HG02588 (cell line): ENCODE measurements at regions not wholly inside any gene's neighbourhood (a gene's known extent, or its start where the extent isn't known, plus 50 kb on each side); places are given as distances from the start of the nearest gene placed in this dataset.

Experiments used
- ATAC-seq: cut with Tn5 transposase; IDR thresholded peaks from one replicate; pipeline ENCODE4 v1.9.1; 2021; ENCODE audit warnings: mild to moderate bottlenecking, moderate library complexity; ENCODE audit not compliant: unreplicated experiment

DNA sequence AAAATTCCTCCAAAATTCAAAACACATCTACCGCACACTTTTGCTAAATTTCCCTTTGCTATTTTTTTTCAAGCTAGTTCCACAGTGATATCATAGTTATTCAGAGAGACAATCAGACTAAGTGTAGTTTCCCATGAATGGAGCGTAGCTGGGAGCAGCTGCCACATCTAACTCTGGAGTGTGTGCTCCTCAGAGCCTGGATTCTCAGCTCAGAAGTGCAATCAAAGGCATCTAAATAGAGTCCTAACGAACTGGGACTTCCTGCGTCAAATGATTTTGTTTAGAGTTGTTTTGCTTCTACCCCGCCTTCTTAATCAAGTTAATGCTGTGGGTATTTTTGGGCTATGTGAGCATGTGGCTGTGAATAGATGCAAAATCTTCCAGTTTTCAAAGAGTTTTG is 160.3 kb downstream of the TMEM18 start:
- ATAC-seq, result no peak

DNA sequence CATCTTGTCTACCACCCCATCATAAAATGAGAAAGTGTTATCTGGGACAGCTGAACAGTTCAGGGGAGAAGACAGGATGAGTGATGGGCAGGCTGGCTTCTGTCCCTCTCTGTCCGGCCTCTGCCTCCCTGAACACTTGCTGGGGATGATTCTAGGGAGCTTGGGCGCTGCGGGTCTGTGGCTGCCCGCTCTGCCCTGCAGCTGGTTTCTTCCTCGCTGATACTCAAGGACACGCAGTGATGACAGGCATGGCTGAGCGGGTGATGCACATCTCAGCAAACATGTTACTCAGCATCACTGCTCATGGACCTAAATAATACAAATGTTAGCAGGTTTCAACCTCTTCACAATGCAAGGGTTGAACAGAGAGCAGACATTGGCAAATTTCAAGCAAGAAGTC is 161.1 kb downstream of the TMEM18 start:
- ATAC-seq, result no peak

DNA sequence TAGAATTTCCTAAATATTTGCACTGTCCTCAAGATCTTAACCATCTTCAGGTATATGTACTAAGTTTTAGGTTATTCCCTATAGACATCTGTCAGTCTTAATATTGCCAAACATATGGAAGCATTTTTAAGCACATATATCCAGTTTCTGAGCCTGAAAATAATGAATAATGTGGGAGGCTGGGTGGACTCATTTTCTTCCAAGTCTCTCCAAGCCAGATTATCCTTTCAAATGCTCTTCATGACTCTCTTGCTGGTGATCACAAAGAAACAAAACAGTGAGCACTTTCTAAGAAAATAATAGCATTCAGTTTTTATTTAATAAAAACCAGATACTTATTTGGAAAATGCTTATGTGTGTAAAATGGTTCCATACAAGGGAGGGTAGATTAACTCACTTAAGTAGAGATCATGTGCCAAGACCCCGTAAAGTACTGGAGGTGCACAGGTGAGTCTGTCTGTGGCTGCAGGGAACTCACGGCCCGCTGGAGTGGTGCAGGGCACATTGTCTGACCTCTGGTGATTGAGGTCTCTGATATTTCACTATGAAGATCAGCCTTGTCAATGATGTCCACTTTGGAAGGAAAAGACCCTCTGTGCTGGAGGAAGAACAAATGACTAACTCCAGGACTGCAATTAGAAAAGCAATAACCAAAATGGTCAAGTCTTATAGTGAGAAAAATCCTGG is 161.6 kb downstream of the TMEM18 start:
- no peak for ATAC-seq

DNA sequence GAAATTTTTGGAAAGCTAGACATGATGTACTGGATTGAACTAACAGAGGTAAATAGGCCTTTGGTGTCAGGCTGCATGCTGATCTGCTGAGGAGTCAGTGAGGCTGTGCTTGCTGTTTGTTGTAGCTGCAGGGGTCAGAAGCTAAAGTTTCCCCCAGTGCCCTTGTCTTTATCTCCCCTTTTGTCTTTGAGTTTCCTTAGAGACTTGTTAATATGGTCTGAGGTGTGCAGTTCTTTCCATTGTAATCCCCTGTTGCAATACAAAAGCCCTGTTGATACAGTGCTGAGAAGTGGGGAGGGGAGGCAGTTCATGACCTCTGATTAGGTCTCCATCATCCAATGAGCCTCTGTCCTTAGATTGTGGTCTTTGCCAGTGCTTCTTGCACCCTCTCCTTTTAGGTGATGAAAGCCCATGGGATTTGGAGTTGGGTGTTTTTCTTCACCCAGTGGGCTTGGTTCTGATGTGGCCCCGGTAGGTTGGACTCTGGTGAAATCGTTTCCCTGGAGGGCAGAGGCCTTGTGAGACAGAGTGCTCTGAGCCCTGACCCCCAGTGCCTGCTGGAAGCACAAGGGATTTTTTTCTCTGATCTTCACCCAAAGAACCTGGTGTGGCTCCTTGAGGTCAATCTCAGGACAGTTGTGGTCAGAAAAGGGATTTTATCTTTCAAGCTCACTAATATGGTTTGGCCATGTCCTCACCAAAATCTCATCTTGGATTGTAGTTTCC is 163.1 kb downstream of the TMEM18 start:
- ATAC-seq, result no peak

DNA sequence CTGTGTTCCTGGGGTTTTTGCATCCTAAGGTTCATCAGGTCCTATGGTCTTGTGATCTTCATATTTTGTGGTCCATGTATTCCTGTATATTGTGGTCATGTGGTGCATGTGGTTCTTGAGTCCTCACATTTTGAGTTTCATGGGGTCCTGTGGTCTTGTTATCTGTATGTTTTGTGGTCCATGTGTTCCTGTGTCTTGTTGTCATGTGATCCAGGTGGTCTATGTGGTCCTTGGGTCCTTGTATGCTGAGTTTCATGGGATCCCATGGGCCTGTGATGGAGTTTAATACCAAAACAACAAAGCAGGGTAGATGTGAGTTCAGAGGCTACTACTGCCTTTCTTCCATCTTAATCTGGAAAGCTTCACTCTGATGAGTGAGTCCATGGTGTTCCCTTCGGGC is 166.4 kb downstream of the TMEM18 start:
- no peak for ATAC-seq

DNA sequence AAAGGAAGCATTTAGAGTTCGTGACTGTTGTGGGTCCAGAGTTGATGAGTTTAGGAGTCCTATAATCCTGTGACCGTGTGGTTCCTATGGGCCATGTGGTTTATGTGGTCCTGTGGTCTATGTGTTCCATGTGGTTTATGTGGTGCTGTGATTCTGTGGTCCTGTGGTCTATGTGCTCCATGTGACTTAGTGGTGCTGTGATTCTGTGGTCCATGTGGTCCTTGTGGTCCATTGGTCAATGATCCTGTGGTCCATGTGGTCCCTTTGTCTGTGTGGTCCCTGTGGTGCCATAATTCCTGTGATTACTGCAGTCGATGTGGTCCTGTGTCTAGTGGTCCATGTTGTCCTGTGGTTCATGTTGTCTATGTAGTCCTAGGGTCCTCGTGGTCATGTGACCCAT is 167.3 kb downstream of the TMEM18 start:
- ATAC-seq, result no peak

DNA sequence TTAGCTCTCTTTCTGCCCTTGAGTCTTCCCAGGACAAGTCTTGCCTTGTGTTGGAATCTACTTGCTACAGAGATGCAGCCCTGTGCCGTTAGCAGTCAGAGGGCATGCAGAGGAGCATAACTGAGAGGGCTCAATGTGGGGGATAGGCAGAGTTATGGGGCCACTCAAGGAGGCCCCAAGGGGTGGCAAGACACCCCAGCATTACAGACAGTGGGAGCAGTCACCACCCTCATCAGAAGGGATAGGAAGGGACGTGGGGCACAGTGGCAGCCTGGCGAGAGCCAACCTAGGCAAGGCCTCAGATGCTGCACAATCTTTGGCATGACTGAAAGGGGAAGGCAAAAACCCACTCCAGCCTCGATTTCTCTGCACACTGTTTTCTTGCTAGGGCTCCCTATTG is 169.1 kb downstream of the TMEM18 start:
- ATAC-seq, result no peak

DNA sequence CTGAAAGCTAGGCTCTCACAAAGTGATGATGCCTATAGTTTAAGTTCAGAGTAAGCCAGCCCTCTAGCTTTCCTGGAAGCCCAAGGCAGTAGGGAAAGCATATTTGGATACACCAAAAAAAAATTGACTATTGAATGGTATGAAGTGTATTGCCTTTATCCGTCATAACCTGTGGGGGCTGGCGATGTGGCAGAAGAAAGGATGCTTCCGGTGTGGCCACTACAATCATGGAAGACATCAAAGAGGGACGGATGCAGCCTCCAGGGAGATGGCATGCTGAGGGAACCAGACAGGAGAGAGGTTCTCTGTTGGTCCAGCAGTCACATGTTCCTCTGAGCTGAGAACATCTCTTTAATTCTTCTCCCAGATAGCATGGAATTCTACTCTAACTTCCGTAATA is 170.3 kb downstream of the TMEM18 start:
- ATAC-seq, result no peak

DNA sequence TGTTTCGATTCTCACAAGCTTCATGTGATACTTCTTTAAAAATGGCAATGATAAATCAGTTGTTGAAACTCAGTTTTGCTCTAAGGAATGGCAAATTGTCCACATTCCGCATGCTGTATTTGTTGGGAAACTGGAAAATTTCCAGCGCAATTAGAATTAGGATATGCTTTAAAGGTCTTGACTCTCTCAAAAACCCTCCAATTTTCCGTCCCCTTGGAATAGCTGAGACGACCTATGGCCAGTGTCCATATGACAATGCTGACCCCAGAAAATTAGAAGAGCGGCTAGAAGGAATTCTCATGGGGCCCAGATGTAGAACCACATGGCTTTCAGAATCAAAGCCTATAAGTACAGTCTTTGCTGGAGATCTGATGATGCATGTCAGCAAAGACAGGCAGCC is 170.8 kb downstream of the TMEM18 start:
- ATAC-seq, result no peak

DNA sequence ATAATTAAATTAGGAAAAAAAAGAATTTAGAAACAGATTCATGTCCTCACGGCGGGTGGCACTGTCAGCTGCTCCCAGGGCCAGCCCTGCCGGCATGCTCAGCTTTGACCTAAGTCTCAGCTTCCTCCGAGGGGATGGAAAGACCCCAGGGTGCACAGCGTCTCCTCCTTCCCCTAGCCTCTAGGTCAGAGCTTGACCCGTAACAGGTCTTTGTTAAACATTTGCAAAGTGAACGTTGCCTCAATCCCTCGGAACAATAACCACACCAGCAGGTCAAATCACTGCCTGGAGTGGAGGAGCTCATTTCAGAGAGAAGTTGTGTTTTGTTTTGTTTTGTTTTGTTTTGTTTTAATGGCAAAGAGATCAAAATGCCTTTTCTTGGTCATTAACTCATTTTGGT is 171.3 kb downstream of the TMEM18 start:
- ATAC-seq, result no peak

DNA sequence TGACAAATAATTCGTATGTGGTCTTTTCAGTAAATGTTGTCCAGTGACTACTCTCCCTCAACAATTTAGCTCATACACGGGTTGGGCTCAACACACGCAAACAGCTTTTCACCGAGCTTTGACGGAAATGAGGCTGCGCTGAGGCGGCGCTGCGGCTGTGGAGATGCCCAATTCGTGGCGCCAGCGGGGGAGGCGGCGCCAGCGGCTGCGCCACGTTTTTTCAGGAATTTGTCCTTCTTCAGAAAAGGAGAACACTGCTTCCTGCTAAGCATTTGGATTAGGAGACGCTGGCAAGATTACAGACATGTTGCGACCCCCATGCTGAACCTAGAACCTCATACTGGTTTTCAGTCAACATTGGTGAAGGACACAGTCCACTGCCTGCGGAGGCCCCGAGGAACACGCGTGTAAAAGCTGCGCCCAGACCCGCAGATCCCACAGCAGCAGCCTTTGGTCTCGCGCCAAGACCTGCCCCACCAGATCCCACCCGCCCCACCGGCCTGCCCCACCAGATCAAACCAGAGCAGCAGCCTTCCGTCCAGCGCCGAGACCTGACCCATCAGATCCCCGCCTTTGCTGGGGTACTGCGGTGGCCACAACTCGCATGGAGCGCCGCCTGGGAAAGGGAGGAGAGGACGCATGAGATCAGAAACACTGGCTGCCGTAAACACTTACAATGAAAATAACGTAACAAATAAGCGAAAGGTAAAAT is 173.8 kb downstream of the TMEM18 start:
- no peak for ATAC-seq

DNA sequence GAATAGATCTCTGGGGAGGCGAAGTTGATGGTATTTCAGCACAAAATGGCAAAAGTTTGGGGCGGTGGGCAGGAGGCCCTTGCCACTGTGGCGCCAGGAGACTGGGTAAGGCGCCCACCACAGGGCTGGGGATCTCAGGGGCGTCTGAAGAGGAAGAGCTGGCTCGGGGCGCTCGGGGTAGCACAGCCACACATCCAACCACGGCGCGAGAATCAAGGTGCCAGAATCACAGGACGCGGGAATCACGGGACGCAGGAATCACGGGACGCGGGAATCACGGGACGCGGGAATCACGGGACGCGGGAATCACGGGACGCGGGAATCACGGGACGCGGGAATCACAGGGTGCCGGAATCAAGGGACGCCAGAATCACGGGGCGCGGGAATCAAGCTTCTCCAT is 174.4 kb downstream of the TMEM18 start:
- ATAC-seq, result no peak

DNA sequence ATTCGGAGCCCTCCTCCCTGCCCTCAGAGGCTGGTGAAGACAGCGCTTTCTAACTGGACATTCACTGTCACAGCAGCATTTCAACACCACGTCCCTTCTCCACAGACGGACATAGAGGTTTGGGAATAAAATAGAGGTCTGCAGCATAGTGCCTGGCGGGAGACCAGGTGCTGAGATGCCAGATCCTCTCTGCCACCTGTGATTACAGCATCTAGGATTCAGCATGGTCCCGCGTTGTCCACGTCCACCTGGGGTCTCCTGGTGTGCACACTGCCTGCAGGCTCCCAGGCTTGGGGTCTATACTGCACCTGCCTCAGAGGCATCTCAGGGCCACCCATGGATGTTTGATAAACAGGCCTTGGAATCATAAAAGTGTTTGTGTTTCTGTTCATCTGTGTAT is 175.5 kb downstream of the TMEM18 start:
- no peak for ATAC-seq

DNA sequence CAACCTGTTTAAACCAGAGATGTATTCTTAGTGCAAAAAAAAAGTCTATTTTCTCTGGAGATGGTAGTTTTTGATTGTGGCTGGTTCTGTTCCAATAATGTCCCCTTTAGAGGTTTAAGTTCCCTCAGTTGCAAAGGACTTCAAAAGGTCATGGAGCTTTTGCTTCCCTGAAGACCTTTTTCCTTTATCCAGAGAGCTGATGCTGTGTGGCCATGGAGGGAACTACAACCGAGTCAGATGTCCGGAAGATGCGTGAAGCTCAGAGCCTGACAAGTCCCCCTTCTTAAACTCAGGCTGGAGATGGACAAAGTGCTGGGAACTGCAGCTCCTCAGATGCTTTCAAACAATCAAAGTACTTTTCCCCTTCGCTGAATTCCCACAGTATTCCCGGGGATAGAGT is 176.1 kb downstream of the TMEM18 start:
- ATAC-seq, result no peak

DNA sequence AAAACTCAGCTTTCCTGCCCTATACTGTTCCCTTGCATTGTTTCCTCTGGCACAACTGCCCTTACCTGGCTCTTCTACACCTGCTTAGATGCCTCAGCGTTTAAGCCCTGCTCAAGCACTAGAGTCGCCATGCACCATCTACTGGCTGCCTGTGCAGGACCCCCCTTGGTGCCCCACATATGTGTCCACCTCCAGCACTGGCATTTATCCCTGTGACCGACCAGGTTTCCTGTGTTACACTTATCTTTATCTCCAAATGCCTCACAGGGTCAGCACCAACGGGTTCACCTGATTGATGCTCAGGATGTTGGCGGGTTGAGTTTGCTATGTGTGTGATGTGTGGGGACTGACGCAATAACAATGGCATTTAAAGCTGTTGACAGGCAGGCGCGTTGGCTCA is 177.5 kb downstream of the TMEM18 start:
- no peak for ATAC-seq

DNA sequence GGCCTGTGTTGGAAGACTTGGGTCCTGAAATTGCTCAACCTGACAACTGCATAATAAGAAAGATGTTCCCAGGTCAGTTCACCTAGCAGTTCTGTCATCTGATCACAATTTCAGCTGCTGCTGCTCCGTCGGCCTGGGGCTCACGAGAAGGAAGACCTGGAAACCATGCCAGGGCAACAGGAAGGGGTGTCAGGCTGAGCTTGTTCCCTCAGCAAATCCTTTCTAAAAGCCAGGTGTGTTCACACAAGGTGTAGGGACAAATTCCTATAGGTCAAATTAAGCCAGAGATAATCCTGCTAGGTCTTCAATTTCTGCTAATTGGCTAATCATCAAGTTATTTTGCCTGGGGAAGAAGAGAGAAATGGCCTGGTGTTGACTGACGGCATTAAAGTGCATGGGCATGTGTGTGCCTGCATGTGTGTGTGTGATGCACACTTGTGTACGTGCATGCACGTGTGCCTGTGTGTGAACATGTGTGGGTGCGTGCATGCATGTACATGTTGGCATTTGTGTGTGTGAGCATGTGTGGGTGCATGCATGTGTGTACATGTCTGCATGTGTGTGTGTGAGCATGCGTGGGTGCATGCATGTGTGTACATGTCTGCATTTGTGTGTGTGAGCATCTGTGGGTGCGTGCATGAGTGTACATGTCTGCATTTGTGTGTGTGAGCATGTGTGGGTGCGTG is 178.6 kb downstream of the TMEM18 start:
- ATAC-seq, result no peak

DNA sequence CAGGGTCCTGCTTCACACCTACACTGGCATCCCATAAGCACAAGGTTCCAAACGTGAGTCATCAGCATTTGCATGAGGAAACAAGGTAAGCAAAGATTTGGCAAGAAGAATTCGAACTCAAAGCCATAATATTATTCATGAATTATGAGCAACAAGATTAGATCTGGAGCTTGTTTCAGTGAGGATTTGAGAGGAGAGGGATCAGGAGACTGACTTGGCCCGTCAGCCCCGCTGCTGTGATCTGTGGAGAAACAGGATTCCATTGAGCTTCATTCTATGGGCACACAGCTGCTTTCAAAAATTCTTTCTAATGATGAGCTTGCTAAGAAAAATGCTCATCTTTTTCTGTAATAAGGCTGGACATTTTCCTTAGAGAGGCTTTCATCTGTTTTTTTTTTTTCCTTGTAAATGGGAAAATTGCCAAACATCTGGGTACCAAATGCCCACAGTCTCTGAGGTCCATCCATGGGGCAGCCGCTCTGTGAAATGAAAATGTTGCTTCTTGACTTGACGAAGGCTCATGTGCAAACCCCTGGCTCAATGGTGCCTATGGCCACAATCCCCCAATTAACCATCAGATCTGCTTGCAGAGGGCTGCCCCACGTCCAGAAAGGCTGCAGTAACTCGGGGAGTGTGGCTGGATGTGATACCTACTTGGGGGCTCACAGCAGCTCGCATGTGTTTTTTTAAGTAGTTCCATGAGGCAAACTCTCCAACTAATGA is 179.3 kb downstream of the TMEM18 start:
- ATAC-seq, result no peak

DNA sequence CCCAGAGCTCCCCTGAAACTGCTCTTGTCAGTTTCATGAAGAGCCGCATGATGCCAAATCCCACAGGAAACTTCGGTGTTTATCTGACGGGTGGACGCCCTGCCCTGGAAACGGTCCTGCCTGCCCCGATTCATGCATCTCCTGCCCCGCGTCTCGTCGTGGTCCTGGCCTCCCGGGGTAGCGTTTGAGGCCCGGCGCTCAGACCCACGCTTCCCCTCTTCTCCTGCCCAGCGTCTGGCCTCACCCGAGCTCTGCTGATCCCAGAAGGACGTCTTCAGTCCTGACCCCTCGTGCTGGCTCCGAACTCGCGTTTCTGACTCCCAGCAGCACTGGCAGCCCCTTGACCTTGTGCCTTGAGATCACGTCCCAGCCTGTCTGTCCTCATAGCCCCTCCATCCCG is 180.5 kb downstream of the TMEM18 start:
- no peak for ATAC-seq

DNA sequence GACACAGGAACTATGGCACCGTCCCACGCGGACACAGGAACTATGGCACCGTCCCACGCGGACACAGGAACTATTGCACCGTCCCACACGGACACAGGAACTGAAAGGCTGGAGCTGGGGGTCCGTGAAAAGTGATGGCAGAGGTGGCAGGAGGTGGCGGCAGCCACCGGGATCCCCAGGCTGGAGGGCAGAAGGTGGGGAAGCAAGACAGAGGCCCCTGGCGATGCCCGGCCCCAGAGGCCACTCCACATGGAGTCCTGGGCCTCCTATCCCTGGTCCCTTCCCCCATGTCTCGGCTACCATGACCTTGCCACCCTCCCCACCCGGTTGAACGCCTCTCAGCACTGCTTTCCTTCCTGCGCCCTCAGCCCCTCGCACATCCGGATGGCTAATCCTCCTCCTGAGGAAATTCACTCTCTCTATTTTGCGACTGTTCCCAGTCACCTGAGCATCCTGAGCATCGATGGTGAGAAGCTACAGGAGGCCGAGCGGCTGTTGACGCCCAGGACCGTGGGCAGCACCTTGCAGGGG is 181.4 kb downstream of the TMEM18 start:
- no peak for ATAC-seq

DNA sequence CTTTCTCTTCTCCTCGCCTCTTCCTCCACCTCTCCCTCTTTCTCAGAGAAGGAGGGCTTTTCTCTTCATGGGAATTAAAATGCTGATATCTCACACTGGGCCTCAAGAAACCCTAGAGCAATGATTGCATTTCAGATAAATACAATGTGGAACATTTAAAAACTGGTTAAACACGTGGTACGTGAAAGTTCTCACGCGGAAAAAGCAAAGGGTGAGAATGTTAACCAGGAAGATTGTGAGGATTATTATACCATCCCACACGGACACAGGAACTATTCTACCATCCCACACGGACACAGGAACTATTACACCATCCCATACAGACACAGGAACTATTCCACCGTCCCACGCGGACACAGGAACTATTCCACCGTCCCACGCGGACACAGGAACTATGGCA is 182.4 kb downstream of the TMEM18 start:
- no peak for ATAC-seq

DNA sequence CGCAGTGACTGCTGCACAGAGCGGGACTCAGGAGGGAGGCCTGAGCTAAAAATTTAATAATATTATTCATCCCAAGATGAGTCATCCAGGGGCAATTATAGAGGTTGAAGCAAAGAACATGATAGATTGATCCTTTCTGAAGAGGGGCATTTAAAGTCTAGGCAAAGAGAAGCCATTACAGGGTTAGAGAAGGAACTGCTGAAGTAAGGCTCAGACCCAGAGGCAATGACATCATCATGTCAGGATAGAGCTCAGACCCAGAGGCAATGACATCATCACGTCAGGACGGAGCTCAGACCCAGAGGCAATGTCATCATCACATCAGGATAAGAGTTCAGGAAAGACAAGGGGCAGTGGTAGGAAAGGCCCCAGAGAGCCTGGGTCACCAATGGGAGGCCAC is 184.0 kb downstream of the TMEM18 start:
- ATAC-seq, result no peak
